ENCODE measurements at regions not wholly inside any gene's neighbourhood (a gene's known extent, or its start where the extent isn't known, plus 50 kb on each side); places are given as distances from the start of the nearest gene placed in this dataset.

DNA sequence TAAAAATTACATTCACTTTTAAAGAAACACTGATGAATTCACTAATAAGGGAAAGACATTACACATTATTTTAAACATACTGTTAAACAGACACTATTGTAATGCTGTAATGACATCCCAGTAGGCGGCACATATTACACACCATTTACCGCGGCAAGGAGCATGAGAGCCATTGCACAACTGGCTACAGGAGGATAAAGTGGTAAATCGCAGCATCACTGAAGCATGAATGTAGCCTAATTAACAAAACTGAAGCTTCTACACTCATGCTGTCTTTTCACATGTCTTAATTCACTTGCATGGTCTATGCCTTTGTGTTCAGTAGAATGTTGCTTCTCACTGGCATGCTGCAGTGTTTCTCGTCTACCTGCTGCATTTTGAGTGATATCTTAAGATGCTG lies 1046.0 kb downstream of the MRPL39 start:
- Histone ChIP-seq H3K9me1 (ENCODE audit: control insufficient read depth, extremely low read depth, insufficient read depth, low read length) (no peaks in the 10 kb centered on the region), H2AFZ (ENCODE audit: control insufficient read depth, low read length) (no peak overlapping the region), H3K4me3 (ENCODE audit: control insufficient read depth in 2 of 3, extremely low read depth in 1 of 3, insufficient read depth in 2 of 3, low read depth in 1 of 3, low read length in 3 of 3) (no peak overlapping the region), H4K20me1 (ENCODE audit: control insufficient read depth, extremely low read depth, insufficient read depth, low read length) (no peaks in the 10 kb centered on the region), H3K4me1 (ENCODE audit: control insufficient read depth, extremely low read depth, insufficient read depth, low read length) (no peaks in the 10 kb centered on the region), H3K27me3 (ENCODE audit: control insufficient read depth, extremely low read depth, insufficient read depth, low read length) (no peaks in the 10 kb centered on the region), H3K9ac (ENCODE audit: control insufficient read depth, extremely low read depth, insufficient read depth, low read length) (no peak overlapping the region), H3K4me2 (ENCODE audit: control insufficient read depth, extremely low read depth, insufficient read depth, low read depth, low read length) (no peak overlapping the region), H3K9me3 (ENCODE audit: control insufficient read depth, low read depth, low read length) (no peaks in the 10 kb centered on the region), H3K79me2 (ENCODE audit: control insufficient read depth, insufficient read depth, low read length) (no peaks in the 10 kb centered on the region), H3K27ac (ENCODE audit: control insufficient read depth, insufficient read depth, low read length) (no peak overlapping the region), H3K36me3 (ENCODE audit: control insufficient read depth in 2 of 2, extremely low read depth in 1 of 2, insufficient read depth in 2 of 2, low read length in 2 of 2) (no peaks in the 10 kb centered on the region)
- FAIRE-seq (no peak), DNase-seq (ENCODE audit: low read depth, low spot score) (no peak)
- no peak for TF ChIP-seq EZH2 (IDR thresholded peaks at IDR 0.05; ENCODE audit: low read length)
- TF ChIP-seq, protein P1, sequence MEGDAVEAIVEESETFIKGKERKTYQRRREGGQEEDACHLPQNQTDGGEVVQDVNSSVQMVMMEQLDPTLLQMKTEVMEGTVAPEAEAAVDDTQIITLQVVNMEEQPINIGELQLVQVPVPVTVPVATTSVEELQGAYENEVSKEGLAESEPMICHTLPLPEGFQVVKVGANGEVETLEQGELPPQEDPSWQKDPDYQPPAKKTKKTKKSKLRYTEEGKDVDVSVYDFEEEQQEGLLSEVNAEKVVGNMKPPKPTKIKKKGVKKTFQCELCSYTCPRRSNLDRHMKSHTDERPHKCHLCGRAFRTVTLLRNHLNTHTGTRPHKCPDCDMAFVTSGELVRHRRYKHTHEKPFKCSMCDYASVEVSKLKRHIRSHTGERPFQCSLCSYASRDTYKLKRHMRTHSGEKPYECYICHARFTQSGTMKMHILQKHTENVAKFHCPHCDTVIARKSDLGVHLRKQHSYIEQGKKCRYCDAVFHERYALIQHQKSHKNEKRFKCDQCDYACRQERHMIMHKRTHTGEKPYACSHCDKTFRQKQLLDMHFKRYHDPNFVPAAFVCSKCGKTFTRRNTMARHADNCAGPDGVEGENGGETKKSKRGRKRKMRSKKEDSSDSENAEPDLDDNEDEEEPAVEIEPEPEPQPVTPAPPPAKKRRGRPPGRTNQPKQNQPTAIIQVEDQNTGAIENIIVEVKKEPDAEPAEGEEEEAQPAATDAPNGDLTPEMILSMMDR (optimal IDR thresholded peaks at IDR 0.05 in 1 of 3, IDR thresholded peaks at IDR 0.05 in 1 of 3, conservative IDR thresholded peaks at IDR 0.05 in 1 of 3; ENCODE audit: extremely low read depth in 1 of 3, insufficient read depth in 2 of 3, low read length in 3 of 3), result no peak
- dilution Hi-C loops (cut with MboI; ENCODE audit: extremely low pct_ligation_motif_present, low sequenced_read_pairs), result no loop called here

GRCh38 chr21:24552491-24552890 lies 1054.8 kb downstream of the MRPL39 start:
- Histone ChIP-seq H3K36me3 (ENCODE audit: control insufficient read depth in 2 of 2, extremely low read depth in 1 of 2, insufficient read depth in 2 of 2, low read length in 2 of 2) (no peaks in the 10 kb centered on the region), H3K27me3 (ENCODE audit: control insufficient read depth, extremely low read depth, insufficient read depth, low read length) (no peaks in the 10 kb centered on the region), H3K27ac (ENCODE audit: control insufficient read depth, insufficient read depth, low read length) (no peak overlapping the region), H3K79me2 (ENCODE audit: control insufficient read depth, insufficient read depth, low read length) (no peaks in the 10 kb centered on the region), H3K9me1 (ENCODE audit: control insufficient read depth, extremely low read depth, insufficient read depth, low read length) (no peaks in the 10 kb centered on the region), H3K4me2 (ENCODE audit: control insufficient read depth, extremely low read depth, insufficient read depth, low read depth, low read length) (no peak overlapping the region), H3K4me3 (ENCODE audit: control insufficient read depth in 2 of 3, extremely low read depth in 1 of 3, insufficient read depth in 2 of 3, low read depth in 1 of 3, low read length in 3 of 3) (no peak overlapping the region), H3K4me1 (ENCODE audit: control insufficient read depth, extremely low read depth, insufficient read depth, low read length) (no peaks in the 10 kb centered on the region), H3K9me3 (ENCODE audit: control insufficient read depth, low read depth, low read length) (peaks cover 4% of the 10 kb centered on the region), H2AFZ (ENCODE audit: control insufficient read depth, low read length) (no peak overlapping the region), H3K9ac (ENCODE audit: control insufficient read depth, extremely low read depth, insufficient read depth, low read length) (no peak overlapping the region), H4K20me1 (ENCODE audit: control insufficient read depth, extremely low read depth, insufficient read depth, low read length) (no peaks in the 10 kb centered on the region)
- FAIRE-seq, result no peak
- dilution Hi-C loops (cut with MboI; ENCODE audit: extremely low pct_ligation_motif_present, low sequenced_read_pairs), result no loop called here
- no peak for DNase-seq (ENCODE audit: low read depth, low spot score)
- no peak for TF ChIP-seq EZH2 (IDR thresholded peaks at IDR 0.05; ENCODE audit: low read length)
- TF ChIP-seq, protein P1 (optimal IDR thresholded peaks at IDR 0.05 in 1 of 3, IDR thresholded peaks at IDR 0.05 in 1 of 3, conservative IDR thresholded peaks at IDR 0.05 in 1 of 3; ENCODE audit: extremely low read depth in 1 of 3, insufficient read depth in 2 of 3, low read length in 3 of 3), result no peak

All from keratinocyte (primary cell).